ENCODE measurements at regions not wholly inside any gene's neighbourhood (a gene's known extent, or its start where the extent isn't known, plus 50 kb on each side); places are given as distances from the start of the nearest gene placed in this dataset.

GRCh38 chr18:61735564-61736102 is 157.2 kb downstream of the RNF152 start:
- Mint-ChIP-seq H3K9me3 (ENCODE audit: low read depth) (peaks cover 9% of the 10 kb centered on the region), H3K4me1 (ENCODE audit: low read depth) (peaks cover 56% of the 10 kb centered on the region), H3K27ac (ENCODE audit: unreplicated experiment) (no peak overlapping the region), H3K27me3 (ENCODE audit: low read depth) (no peaks in the 10 kb centered on the region), H3K4me3 (ENCODE audit: unreplicated experiment) (no peak overlapping the region), H3K36me3 (ENCODE audit: low read depth) (no peaks in the 10 kb centered on the region)
- no peak for TF ChIP-seq CTCF (IDR thresholded peaks at IDR 0.05)
- no peak for DNase-seq (ENCODE audit: low spot score)

GRCh38 chr18:61734396-61734795 is 158.4 kb downstream of the RNF152 start:
- Mint-ChIP-seq H3K36me3 (ENCODE audit: low read depth) (no peaks in the 10 kb centered on the region), H3K4me3 (ENCODE audit: unreplicated experiment) (no peak overlapping the region), H3K27me3 (ENCODE audit: low read depth) (no peaks in the 10 kb centered on the region), H3K4me1 (ENCODE audit: low read depth) (peaks cover 52% of the 10 kb centered on the region), H3K27ac (ENCODE audit: unreplicated experiment) (no peak overlapping the region), H3K9me3 (ENCODE audit: low read depth) (peaks cover 5% of the 10 kb centered on the region)
- DNase-seq (ENCODE audit: low spot score): no peak
- TF ChIP-seq CTCF (IDR thresholded peaks at IDR 0.05): no peak

- H3K36me3 Mint-ChIP-seq (ENCODE audit: low read depth): no peaks in the 10 kb centered on the region
- peaks cover 38% of the 10 kb centered on the region for H3K4me1 Mint-ChIP-seq (ENCODE audit: low read depth)
- no peak overlapping the region for H3K4me3 Mint-ChIP-seq (ENCODE audit: unreplicated experiment)
- no peaks in the 10 kb centered on the region for H3K27me3 Mint-ChIP-seq (ENCODE audit: low read depth)
- H3K9me3 Mint-ChIP-seq (ENCODE audit: low read depth): no peaks in the 10 kb centered on the region
- no peak for DNase-seq (ENCODE audit: low spot score)
- no peak overlapping the region for H3K27ac Mint-ChIP-seq (ENCODE audit: unreplicated experiment)
- no peak for TF ChIP-seq CTCF (IDR thresholded peaks at IDR 0.05)
Observed at GRCh38 chr18:61732854-61733253, 160.0 kb downstream of the RNF152 start.

- TF ChIP-seq CTCF (IDR thresholded peaks at IDR 0.05): no peak
- DNase-seq (ENCODE audit: low spot score): no peak
- Mint-ChIP-seq H3K36me3 (ENCODE audit: low read depth) (no peaks in the 10 kb centered on the region), H3K27ac (ENCODE audit: unreplicated experiment) (peak overlapping the region; percentile 50), H3K4me1 (ENCODE audit: low read depth) (peaks cover 44% of the 10 kb centered on the region), H3K9me3 (ENCODE audit: low read depth) (peaks cover 4% of the 10 kb centered on the region), H3K27me3 (ENCODE audit: low read depth) (no peaks in the 10 kb centered on the region), H3K4me3 (ENCODE audit: unreplicated experiment) (no peak overlapping the region)
Observed at GRCh38 chr18:61731693-61732376, 161.0 kb downstream of the RNF152 start.

GRCh38 chr18:61731178-61731577 is 161.6 kb downstream of the RNF152 start:
- no peak for DNase-seq (ENCODE audit: low spot score)
- Mint-ChIP-seq H3K36me3 (ENCODE audit: low read depth) (no peaks in the 10 kb centered on the region), H3K9me3 (ENCODE audit: low read depth) (peaks cover 4% of the 10 kb centered on the region), H3K27ac (ENCODE audit: unreplicated experiment) (peak overlapping the region; percentile 50), H3K4me1 (ENCODE audit: low read depth) (peaks cover 46% of the 10 kb centered on the region), H3K27me3 (ENCODE audit: low read depth) (no peaks in the 10 kb centered on the region), H3K4me3 (ENCODE audit: unreplicated experiment) (no peak overlapping the region)
- no peak for TF ChIP-seq CTCF (IDR thresholded peaks at IDR 0.05)
